NAMALWA (cell line): ENCODE measurements at regions not wholly inside any gene's neighbourhood (a gene's known extent, or its start where the extent isn't known, plus 50 kb on each side); places are given as distances from the start of the nearest gene placed in this dataset.
"Not testable (repeated sequence)": the region's sequence is repeated elsewhere in the genome, so short reads cannot be mapped to it uniquely, and the experiment has no call there.

Source experiments
- DNase-seq: peaks from one replicate; pipeline ENCODE4 v3.0.0-alpha.2; 2015; ENCODE audit warnings: low spot score

GRCh38 chr3:105108823-105109222 is 257.9 kb upstream of the ALCAM start:
- DNase-seq: no peak

- no peak for DNase-seq
These were observed 247.8 kb upstream of the ALCAM start for GRCh38 chr3:105118905-105119304.

DNA sequence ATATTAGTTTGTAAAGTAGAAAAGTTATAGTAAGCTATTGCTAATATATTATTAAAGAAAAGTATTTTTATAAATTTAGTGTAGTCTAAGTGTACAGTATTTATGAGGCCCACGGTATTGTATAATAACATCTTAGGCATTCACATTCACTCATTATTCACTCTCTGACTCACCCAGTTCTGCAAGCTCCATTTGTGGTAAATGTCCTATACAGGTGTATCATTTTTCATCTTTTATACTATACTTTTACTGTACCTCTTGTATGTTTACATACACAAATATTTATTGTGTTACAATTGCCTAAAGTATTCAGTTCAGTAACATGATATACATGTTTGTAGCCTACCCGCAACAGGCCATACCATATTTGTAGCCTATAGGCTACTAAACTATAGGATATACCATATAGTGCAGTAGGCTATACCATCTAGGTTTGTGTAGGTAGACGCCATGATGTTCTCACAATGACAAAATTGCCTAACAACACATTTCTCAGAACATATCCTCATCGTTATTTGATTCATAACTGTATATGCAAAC is 246.8 kb upstream of the ALCAM start:
- DNase-seq: no peak

DNA sequence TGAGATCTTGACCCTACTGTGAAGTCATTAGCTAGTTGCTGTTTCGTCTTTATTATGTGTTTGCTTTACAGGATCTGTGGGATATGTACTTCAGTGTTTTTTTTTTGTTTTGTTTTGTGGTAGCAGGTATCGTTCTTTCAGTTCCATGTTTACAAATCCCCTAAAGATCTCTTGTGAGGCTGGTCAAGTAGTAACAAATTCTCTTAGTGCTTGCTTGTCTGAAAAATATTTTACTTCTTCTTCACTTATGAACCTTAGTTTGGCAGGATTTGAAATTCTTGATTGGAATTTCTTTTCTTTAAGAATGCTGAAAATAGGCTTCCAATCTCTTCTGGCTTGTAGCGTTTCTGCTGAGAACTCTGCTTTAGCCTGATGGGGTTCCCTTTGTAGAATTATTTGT is 235.8 kb upstream of the ALCAM start:
- no peak for DNase-seq

- DNase-seq: no peak
These were observed 228.8 kb upstream of the ALCAM start for GRCh38 chr3:105137911-105138310.

DNA sequence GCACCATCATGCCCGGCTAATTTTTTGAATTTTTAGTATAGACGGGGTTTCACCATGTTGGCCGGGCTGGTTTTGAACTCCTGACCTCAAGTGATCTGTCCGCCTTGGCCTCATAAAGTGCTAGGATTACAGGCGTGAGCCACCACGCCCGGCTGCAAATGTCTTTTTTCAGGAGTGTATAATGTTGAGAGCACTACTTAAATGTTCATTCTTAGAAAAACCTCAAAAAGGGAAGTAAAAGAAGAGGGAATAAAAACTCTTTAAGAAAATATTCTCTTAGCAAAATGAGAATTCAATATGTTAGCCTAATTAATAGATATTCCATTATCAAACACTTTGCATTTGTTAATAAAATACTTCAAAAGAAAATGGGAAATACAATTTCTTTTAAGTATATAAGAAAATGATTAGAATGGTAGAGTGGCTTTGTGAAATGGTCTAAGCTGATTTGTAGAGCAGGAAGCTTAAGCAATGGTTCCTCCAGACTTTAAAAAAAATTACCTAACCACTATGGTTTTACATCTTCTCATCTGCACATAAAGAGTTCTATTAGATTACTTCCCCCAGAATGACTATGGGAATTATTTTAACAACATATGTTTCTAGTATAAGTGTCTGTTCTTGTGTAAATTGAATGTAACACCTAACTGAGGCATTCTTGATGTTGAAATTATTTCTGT is 226.7 kb upstream of the ALCAM start:
- DNase-seq: no peak

DNA sequence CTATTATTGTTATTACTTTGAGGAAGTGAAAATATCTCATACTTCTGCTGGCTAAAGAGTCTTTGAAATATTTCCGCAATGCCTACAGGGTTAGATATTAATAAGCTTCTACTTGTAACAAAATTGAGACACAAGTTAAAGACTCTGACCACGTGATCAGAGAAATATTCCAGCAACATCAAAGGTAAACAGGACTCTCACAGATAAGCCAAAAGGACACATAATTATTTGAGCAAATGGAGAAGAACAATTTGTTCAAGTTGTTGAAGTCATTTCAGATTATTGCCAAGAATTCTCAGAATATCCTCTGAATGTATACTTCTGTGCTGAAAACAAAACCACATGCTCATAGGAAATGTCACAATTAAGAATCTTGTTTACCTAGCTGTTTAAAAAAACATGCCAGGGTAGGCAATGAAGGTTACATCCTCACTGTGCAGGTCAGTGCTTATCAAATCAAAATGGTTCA is 225.8 kb upstream of the ALCAM start:
- DNase-seq: no peak

DNA sequence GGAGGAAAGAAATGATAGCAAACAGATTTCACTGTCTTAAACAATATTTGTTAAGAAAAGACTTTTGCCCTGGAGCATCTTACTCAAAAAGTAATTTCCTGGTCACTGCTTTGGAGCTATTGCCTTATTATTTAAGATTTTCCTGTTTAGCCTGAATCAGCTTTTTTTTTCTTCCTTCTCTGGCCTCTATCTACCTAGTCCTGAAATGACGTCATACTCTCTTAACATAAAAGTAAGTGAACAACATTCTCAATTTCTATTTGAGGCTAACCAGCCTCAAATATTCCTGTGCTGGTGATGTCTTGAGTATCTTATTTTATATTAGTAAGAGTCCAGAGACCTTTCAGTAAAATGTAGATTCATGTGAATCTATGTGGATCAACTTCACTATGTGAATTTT is 221.9 kb upstream of the ALCAM start:
- no peak for DNase-seq

DNA sequence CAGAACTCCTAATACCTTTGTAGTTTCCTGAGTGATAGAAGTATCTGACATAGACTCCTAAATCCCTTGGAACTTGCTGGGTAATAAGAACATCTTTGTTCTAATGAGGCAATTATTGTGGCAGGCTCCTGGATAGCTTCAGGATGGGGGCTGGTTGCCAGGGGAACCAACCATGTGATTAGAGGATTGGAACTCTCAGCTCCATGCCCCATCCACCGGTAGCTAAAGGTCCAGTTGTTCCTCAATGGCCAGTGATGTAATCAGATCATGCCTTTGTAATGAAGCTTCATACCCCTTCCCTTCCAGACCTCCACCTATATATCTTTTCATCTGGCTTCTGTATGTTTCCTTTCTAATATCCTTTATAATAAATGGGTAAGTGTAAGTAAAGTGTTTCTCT is 221.2 kb upstream of the ALCAM start:
- DNase-seq: no peak

DNA sequence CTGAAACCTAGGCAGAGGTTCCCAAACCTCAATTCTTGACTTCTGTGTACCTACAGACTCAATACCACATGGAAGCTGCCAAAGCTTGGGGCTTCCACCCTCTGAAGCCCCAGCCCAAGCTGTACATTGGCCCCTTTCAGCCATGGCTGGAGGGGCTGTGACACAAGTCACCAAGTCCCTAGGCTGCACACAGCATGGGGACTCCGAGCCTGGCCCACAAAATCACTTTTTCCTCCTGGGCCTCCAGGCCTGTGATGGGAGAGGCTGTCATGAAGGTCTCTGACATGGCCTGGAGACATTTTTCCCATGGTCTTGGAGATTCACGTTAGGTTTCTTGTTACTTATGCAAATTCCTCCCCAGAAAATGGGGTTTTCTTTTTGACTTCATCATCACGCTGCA is 217.5 kb upstream of the ALCAM start:
- DNase-seq: not testable (repeated sequence)

DNA sequence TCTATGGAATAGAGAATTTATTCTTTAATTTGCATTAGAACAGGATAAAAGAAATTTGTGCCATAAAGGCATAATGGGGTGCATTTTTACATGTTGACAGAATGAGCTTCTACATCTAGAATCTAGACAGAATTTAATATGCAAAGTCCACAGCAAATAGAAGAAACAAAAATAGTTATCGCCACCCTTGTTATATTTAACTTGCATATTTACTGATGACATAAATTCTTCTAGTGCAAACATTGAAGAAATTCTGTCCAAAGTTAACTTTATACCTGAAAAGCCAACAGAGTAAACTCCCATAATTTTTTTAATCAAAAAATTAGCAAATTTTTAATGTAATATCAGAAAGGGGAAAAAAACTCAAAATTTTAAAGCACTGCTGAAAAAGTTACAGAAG is 213.7 kb upstream of the ALCAM start:
- no peak for DNase-seq

- no peak for DNase-seq
These were observed 212.0 kb upstream of the ALCAM start for GRCh38 chr3:105154692-105155091.

- DNase-seq: no peak
These were observed 209.5 kb upstream of the ALCAM start for GRCh38 chr3:105157067-105157765.

- DNase-seq: no peak
These were observed 209.0 kb upstream of the ALCAM start for GRCh38 chr3:105157766-105158085.

- DNase-seq: no peak
These were observed 208.4 kb upstream of the ALCAM start for GRCh38 chr3:105158286-105158685.

DNA sequence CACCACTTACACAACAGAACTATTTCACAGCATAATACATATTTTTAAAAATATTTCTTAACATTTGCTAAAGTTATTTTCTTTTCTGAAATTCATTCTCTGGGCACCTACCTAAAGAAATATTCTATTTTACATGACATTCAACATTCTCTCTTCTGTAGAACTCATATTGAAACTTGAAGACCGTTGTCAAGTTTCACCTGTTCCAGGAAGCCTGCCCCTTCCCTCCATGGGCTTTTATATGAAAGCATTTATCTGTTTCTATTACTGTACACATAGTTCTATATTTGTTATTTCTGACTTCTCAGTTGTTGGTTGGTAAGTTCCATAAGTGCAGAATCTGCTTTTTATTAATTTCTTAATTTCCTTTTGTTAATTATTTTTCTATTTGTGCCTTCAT is 204.3 kb upstream of the ALCAM start:
- DNase-seq: no peak

DNA sequence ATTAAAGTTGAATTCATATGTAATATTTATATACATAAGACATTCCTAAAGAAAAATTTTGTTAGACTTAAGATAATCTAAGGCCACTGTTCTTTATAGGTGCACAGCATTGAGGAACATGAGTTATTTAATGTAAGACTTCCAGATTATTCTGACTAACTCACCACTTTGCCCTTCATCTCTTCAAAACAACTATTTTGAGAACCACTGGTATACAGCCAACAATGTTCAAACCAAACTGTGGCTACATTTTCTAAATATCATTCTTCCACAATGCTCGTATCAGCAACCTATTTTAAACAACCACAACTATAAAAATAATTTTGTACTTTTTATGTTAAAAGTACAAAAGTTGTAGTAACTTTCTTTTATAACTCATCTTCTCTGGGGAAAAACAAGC is 199.8 kb upstream of the ALCAM start:
- DNase-seq: no peak

DNA sequence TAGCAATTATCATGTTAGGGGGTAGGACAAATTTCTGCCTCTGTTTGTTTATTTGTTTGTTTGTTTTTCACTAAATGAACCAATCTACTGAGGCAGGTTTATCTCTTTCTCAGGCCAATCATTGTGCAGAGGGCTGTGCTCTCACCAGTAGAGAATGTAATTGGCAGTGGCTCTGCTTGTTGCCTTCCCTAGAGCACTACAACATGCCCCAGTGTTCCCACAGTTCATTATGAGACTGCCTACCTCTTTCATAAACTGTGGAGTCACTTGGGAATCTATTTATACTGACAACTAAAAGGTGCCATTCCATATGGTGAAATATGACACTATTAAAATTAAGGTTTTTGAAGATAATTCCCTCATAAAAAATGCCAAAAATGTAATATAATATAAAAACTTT is 196.3 kb upstream of the ALCAM start:
- DNase-seq: no peak

DNA sequence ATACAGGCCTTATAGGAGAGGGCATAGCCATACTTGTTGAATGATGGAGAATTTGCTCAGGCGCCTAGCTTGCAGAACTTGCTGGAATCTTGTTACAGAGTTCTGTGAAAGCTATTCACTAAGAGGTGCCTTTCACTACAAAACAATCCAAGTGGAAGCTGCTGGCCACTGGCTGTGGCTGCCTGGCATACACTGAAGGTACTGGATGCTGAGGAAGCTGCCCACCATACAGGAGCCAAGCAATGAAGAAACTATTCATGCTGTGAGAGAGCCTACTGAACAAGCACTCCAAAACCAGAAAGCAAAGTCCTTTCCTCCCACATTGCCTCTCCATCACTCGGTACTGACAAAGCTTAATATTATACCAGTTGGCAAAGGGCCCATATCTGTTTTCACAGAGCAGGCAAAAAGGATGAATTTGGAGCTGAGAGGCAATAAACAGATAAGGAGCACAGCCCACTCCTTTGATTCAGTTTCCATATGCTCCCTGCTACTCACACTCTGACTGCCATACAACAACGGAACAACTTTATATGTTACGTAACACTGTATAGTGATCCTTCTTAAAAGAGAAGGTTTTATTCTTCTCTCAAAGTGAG is 192.6 kb upstream of the ALCAM start:
- no peak for DNase-seq

- DNase-seq: no peak
These were observed 189.1 kb upstream of the ALCAM start for GRCh38 chr3:105177576-105177975.

DNA sequence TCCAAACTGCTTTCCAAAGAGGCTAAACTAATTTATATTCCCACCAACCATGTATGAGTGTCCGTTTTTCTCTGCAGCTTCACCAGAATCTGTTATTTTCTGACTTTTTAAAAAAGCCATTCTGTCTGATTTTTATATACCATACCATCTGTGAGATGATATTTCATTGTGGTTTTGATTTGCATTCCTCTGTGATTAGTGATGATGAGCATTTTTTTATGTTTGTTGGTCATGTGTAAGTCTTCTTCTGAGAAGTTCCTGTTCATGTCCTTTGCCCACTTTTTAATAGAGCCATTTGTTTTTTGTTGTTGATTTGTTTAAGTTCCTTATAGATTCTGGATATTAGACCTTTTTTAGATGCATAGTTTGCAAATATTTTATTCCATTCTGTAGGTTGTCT is 179.4 kb upstream of the ALCAM start:
- DNase-seq: no peak

GRCh38 chr3:105195260-105195659 is 171.4 kb upstream of the ALCAM start:
- DNase-seq: no peak

DNA sequence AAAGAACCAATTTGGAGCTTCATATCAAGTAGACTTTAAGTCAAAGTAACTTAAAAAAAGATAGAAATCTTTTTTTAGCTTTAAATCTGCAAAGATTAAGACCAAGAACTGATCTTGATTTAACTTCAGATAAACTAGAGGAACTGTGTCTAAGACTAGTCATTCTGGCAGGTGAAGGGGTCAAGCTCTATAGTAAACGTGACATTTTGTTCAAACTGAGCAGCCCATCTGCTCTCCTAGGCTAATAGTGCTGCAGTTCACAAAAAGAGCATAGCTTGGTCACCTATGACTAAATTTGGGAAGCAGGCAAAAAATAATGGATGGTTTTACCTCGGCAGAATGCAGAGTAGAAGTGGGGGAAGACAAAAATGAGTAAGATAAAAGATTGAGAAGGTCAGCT is 168.8 kb upstream of the ALCAM start:
- no peak for DNase-seq
